ENCODE measurements at regions not wholly inside any gene's neighbourhood (a gene's known extent, or its start where the extent isn't known, plus 50 kb on each side); places are given as distances from the start of the nearest gene placed in this dataset.

DNA sequence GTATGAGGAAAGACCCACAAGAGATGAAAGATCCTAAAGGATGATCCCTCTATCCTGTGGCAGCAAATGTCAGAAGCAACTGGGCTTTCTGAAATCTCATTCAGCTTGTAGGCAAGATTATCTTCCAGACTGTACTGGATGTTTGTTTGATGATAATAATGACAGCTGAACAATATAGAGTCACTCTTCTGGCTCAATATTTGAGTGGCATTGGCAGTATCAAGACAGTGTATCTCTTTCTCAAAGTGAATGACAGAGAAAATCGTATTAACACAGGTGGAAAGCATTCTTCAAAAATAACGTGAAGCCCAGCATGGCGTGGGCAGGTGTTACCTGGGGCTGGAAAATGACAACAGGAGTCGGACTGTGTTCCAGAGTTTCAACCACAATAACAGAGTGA is 114.5 kb downstream of the GPR37 start:
- peak overlapping the region in 2 of 3 experiments; percentile 16 to 21 for H3K27ac Mint-ChIP-seq
- peaks cover 8% of the 10 kb centered on the region for H3K4me1 Mint-ChIP-seq

DNA sequence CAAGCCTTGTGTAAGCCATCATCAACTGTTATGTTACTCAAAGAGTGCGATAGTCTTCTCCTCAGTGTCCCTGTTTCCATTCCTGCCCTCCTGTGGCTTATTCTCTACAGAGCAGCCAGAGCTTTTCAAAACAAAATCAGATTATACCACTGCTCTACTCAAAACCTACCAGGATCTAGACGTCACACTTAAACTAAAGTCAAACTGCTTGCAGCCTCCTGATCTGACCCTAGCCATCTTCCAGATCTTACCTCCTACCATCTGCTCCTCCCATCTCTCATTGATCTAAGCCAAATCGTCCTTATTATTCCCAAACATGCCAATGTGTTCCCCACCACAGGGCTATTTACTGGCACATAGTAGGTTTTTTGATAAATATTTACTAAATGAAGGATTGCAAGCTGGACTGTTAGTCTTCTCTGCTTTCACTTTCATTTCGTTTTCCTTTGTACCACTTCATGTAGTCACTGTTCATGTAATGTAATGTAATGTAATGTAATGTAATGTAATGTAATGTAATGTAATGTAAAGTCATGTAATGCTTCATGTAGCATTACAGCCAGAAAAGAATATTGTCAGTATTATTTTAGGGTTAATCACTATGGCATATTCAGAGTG is 116.1 kb downstream of the GPR37 start:
- H3K27me3 Mint-ChIP-seq (ENCODE audit: low read depth), result no peaks in the 10 kb centered on the region
- H3K4me1 Mint-ChIP-seq, result peaks cover 8% of the 10 kb centered on the region
- H3K27ac Mint-ChIP-seq, result no peak overlapping the region
- no peak overlapping the region for H3K4me3 Mint-ChIP-seq
- TF ChIP-seq CTCF (IDR thresholded peaks at IDR 0.05; ENCODE audit: unreplicated experiment in 3 of 3), result no peak
- no peaks in the 10 kb centered on the region for H3K36me3 Mint-ChIP-seq (ENCODE audit: low read depth)
- no peaks in the 10 kb centered on the region for H3K9me3 Mint-ChIP-seq

More for the DNA sequence above, 114.5 kb downstream of the GPR37 start:
- no peak for TF ChIP-seq CTCF (IDR thresholded peaks at IDR 0.05; ENCODE audit: unreplicated experiment in 3 of 3)
- Mint-ChIP-seq H3K9me3 (no peaks in the 10 kb centered on the region), H3K27me3 (ENCODE audit: low read depth) (no peaks in the 10 kb centered on the region), H3K36me3 (ENCODE audit: low read depth) (no peaks in the 10 kb centered on the region), H3K4me3 (no peak overlapping the region)

DNA sequence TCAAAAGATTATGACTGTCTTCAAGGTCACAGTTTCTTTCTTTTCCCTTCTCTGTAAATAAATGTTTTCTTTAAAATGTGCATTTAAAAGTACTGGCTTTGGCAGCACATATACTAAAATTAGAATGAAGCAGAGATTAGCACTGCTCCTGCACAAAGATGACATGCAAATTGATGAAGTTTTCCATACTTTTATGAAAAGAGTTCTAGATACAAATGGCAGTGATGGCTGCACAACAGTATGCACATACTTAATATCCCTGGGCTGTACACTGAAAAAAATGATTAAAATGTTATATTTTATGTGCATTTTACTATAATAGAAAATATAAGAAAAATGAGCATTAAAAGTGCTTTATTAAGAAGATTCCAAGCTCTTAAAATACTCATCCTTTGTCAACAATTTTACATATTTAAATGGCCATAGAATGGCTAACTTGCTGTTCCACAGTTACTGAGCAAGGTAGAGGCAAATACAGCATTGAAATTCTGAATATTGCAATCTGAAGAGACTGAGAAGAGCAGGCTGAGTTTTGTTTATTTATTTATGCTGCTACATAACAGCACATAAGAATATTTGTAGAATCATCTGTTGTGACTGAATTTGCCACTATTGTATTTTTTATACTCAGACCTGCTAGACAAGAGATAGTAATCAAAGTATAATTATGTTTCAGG is 117.8 kb downstream of the GPR37 start:
- no peak overlapping the region for H3K27ac Mint-ChIP-seq
- H3K36me3 Mint-ChIP-seq (ENCODE audit: low read depth), result no peaks in the 10 kb centered on the region
- no peak overlapping the region for H3K4me3 Mint-ChIP-seq
- TF ChIP-seq CTCF (IDR thresholded peaks at IDR 0.05; ENCODE audit: unreplicated experiment in 3 of 3), result no peak
- no peaks in the 10 kb centered on the region for H3K27me3 Mint-ChIP-seq (ENCODE audit: low read depth)
- H3K4me1 Mint-ChIP-seq, result peaks cover 8% of the 10 kb centered on the region
- H3K9me3 Mint-ChIP-seq, result no peaks in the 10 kb centered on the region

GRCh38 chr7:124645704-124646103 is 119.9 kb downstream of the GPR37 start:
- Mint-ChIP-seq H3K27me3 (ENCODE audit: low read depth) (no peaks in the 10 kb centered on the region), H3K9me3 (no peaks in the 10 kb centered on the region), H3K36me3 (ENCODE audit: low read depth) (no peaks in the 10 kb centered on the region), H3K27ac (no peak overlapping the region), H3K4me1 (no peaks in the 10 kb centered on the region), H3K4me3 (no peak overlapping the region)
- TF ChIP-seq CTCF (IDR thresholded peaks at IDR 0.05; ENCODE audit: unreplicated experiment in 3 of 3), result no peak

GRCh38 chr7:124643311-124643811 is 122.2 kb downstream of the GPR37 start:
- Mint-ChIP-seq H3K9me3 (no peaks in the 10 kb centered on the region), H3K36me3 (ENCODE audit: low read depth) (no peaks in the 10 kb centered on the region), H3K4me3 (no peak overlapping the region), H3K4me1 (no peaks in the 10 kb centered on the region), H3K27ac (no peak overlapping the region), H3K27me3 (ENCODE audit: low read depth) (peaks cover 3% of the 10 kb centered on the region)
- TF ChIP-seq CTCF (IDR thresholded peaks at IDR 0.05; ENCODE audit: unreplicated experiment in 3 of 3), result no peak

- Mint-ChIP-seq H3K36me3 (ENCODE audit: low read depth) (no peaks in the 10 kb centered on the region), H3K4me1 (no peaks in the 10 kb centered on the region), H3K4me3 (no peak overlapping the region), H3K27ac (no peak overlapping the region), H3K27me3 (ENCODE audit: low read depth) (peaks cover 5% of the 10 kb centered on the region), H3K9me3 (no peaks in the 10 kb centered on the region)
- TF ChIP-seq CTCF (IDR thresholded peaks at IDR 0.05; ENCODE audit: unreplicated experiment in 3 of 3), result no peak
These were observed 130.2 kb downstream of the GPR37 start for GRCh38 chr7:124635416-124635815.
